Stimulated activated CD8-positive, alpha-beta memory T cell treated with anti-CD3 and anti-CD28 coated beads, Interleukin-7, amount 100 ng/mL, for 24 hours (primary cell): ENCODE measurements at regions not wholly inside any gene's neighbourhood (a gene's known extent, or its start where the extent isn't known, plus 50 kb on each side); places are given as distances from the start of the nearest gene placed in this dataset.

ENCODE experiments used
- DNase-seq: peaks from one replicate; pipeline ENCODE4 v3.0.0-alpha.2; 2020; ENCODE audit warnings: low read depth

GRCh38 chr7:106808967-106809635 lies 56.0 kb upstream of the PIK3CG start:
- DNase-seq, result no peak

- DNase-seq, result no peak
Observed at GRCh38 chr7:106811472-106811871, 53.6 kb upstream of the PIK3CG start.

- DNase-seq, result no peak
Observed at GRCh38 chr7:106812027-106812643, 52.9 kb upstream of the PIK3CG start.

GRCh38 chr7:106813705-106814305 lies 51.3 kb upstream of the PIK3CG start:
- no peak for DNase-seq

- no peak for DNase-seq
Observed at GRCh38 chr7:106814887-106815286, 50.2 kb upstream of the PIK3CG start.
